C4-2B (cell line): ENCODE measurements at regions not wholly inside any gene's neighbourhood (a gene's known extent, or its start where the extent isn't known, plus 50 kb on each side); places are given as distances from the start of the nearest gene placed in this dataset.
"Not testable (repeated sequence)": the region's sequence is repeated elsewhere in the genome, so short reads cannot be mapped to it uniquely, and the experiment has no call there.

Source experiments
- ZFX ChIP-seq: fragments of 450-650 bp; IDR thresholded peaks from 2 replicates; pipeline ENCODE4 v1.6.1; 2017
- TF ChIP-seq, protein P1 (sequence below): fragments of 450-650 bp; conservative IDR thresholded peaks from 2 replicates; pipeline ENCODE4 v1.5.1; 2017; ENCODE audit warnings: mild to moderate bottlenecking

DNA sequence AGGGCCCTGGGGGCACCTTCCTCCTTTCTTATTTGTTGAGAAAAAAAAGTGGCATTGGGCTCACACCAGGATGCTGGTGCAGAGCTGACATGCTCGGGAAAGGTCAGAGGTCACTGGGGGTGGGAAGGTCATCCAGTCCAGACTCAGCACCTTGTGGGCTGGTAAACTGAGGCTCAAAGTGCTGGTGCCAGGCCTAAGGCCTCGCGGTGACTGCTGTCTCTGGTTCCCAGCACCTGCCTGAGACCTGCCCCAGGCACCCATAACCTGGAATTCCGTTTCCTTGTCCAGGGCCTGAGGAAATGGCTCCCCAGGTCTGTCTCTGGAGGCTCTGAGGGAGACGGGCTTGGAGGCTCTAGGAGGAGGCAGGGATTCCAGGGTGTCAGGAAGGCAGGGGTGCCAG lies 521.0 kb downstream of the GOLGA6L6 start:
- TF ChIP-seq, protein P1, sequence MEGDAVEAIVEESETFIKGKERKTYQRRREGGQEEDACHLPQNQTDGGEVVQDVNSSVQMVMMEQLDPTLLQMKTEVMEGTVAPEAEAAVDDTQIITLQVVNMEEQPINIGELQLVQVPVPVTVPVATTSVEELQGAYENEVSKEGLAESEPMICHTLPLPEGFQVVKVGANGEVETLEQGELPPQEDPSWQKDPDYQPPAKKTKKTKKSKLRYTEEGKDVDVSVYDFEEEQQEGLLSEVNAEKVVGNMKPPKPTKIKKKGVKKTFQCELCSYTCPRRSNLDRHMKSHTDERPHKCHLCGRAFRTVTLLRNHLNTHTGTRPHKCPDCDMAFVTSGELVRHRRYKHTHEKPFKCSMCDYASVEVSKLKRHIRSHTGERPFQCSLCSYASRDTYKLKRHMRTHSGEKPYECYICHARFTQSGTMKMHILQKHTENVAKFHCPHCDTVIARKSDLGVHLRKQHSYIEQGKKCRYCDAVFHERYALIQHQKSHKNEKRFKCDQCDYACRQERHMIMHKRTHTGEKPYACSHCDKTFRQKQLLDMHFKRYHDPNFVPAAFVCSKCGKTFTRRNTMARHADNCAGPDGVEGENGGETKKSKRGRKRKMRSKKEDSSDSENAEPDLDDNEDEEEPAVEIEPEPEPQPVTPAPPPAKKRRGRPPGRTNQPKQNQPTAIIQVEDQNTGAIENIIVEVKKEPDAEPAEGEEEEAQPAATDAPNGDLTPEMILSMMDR = not testable (repeated sequence)
- TF ChIP-seq ZFX = not testable (repeated sequence)
